Activated CD8-positive, alpha-beta T cell treated with anti-CD3 and anti-CD28 coated beads for 36 hours (primary cell): ENCODE measurements at regions not wholly inside any gene's neighbourhood (a gene's known extent, or its start where the extent isn't known, plus 50 kb on each side); places are given as distances from the start of the nearest gene placed in this dataset.

Experiments used
- ATAC-seq: fragments of 200-7000 bp; cut with Tn5 transposase; one replicate; pipeline ENCODE4 v1.10.0; 2021; ENCODE audit warnings: mild to moderate bottlenecking, moderate library complexity
- CTCF ChIA-PET: fragments of 350-600 bp; sonication (Branson Sonifier 250); formaldehyde crosslinking; loops from one replicate; lab custom pipeline; 2021; ENCODE audit warnings: antibody characterized with exemption; lab: Charles Lee
- POLR2A ChIA-PET: fragments of 350-600 bp; sonication (Branson Sonifier 250); formaldehyde crosslinking; loops from one replicate; lab custom pipeline; 2021; ENCODE audit warnings: antibody characterized with exemption; lab: Charles Lee
- DNase-seq: peaks from one replicate; pipeline ENCODE4 v3.0.0-alpha.2; 2020
- H3K27ac Mint-ChIP-seq: one replicate; pipeline ENCODE4 v1.8.0; 2021; ENCODE audit warnings: mild to moderate bottlenecking, mixed read lengths
- H3K27me3 Mint-ChIP-seq: one replicate; pipeline ENCODE4 v1.8.0; 2021; ENCODE audit warnings: mixed read lengths
- H3K36me3 Mint-ChIP-seq: one replicate; pipeline ENCODE4 v1.8.0; 2021; ENCODE audit warnings: low read depth, mixed read lengths
- H3K4me1 Mint-ChIP-seq: one replicate; pipeline ENCODE4 v1.8.0; 2021; ENCODE audit warnings: low read depth, mixed read lengths
- H3K4me3 Mint-ChIP-seq: one replicate; pipeline ENCODE4 v1.8.0; 2021; ENCODE audit warnings: mild to moderate bottlenecking, moderate library complexity, mixed read lengths
- H3K9me3 Mint-ChIP-seq: one replicate; pipeline ENCODE4 v1.8.0; 2021; ENCODE audit warnings: mixed read lengths
- CTCF ChIP-seq: fragments of 200-600 bp; IDR thresholded peaks from one replicate; pipeline ENCODE4 v1.8.0; 2022; ENCODE audit warnings: antibody characterized with exemption, mild to moderate bottlenecking
- intact Hi-C: fragments of 100-400 bp; cut with micrococcal nuclease; formaldehyde crosslinking; loops from one replicate; pipeline ENCODE4 v1.10.0; 2022

- no peak for TF ChIP-seq CTCF
- POLR2A ChIA-PET: no interaction called here
- DNase-seq (no peak), ATAC-seq (no peak)
- Mint-ChIP-seq H3K36me3 (no peaks in the 10 kb centered on the region), H3K27ac (no peak overlapping the region), H3K4me3 (peak overlapping the region; percentile 3), H3K4me1 (peaks cover 39% of the 10 kb centered on the region), H3K9me3 (no peaks in the 10 kb centered on the region), H3K27me3 (peaks cover 17% of the 10 kb centered on the region)
- CTCF ChIA-PET: interaction anchor here (1.0 to 2.7 kb wide), 3 partner anchors 91 to 152 kb away, joined by 3 to 14 read pairs (median 3); no protein-coding TSS in a partner anchor
- intact Hi-C loops: no loop called here
These were observed 74.7 kb upstream of the IFNE start for GRCh38 chr9:21556581-21557427.

- Mint-ChIP-seq H3K4me1 (peaks cover 34% of the 10 kb centered on the region), H3K36me3 (no peaks in the 10 kb centered on the region), H3K9me3 (no peaks in the 10 kb centered on the region), H3K27me3 (peaks cover 17% of the 10 kb centered on the region), H3K4me3 (peak overlapping the region; percentile 87), H3K27ac (no peak overlapping the region)
- no peak for ATAC-seq
- intact Hi-C loops: no loop called here
- ChIA-PET CTCF (interaction anchor here (1.0 to 2.7 kb wide), 2 partner anchors 92 to 152 kb away, joined by 3 to 14 read pairs; no protein-coding TSS in a partner anchor), POLR2A (no interaction called here)
- DNase-seq: no peak
- no peak for TF ChIP-seq CTCF
These were observed 75.3 kb upstream of the IFNE start for GRCh38 chr9:21557428-21557768.

- intact Hi-C loops: no loop called here
- Mint-ChIP-seq H3K9me3 (no peaks in the 10 kb centered on the region), H3K27ac (no peak overlapping the region), H3K4me1 (peaks cover 33% of the 10 kb centered on the region), H3K27me3 (peaks cover 16% of the 10 kb centered on the region), H3K36me3 (no peaks in the 10 kb centered on the region), H3K4me3 (peak overlapping the region; percentile 87)
- ChIA-PET CTCF (interaction anchor here (0.8 to 2.7 kb wide), 3 partner anchors 92 to 309 kb away, joined by 3 to 14 read pairs (median 3); no protein-coding TSS in a partner anchor), POLR2A (no interaction called here)
- ATAC-seq: no peak
- no peak for TF ChIP-seq CTCF
- DNase-seq: no peak
These were observed 76.0 kb upstream of the IFNE start for GRCh38 chr9:21558079-21558478.

GRCh38 chr9:21558615-21559401 lies 76.7 kb upstream of the IFNE start:
- no peak for TF ChIP-seq CTCF
- peaks cover 16% of the 10 kb centered on the region for H3K27me3 Mint-ChIP-seq
- peak overlapping the region; percentile 87 for H3K4me3 Mint-ChIP-seq
- H3K36me3 Mint-ChIP-seq: no peaks in the 10 kb centered on the region
- POLR2A ChIA-PET: interaction anchor here (1.1 to 1.3 kb wide), 3 partner anchors 14 to 19 kb away, joined by 3 to 4 read pairs (median 3); no protein-coding TSS in a partner anchor
- CTCF ChIA-PET: interaction anchor here (0.8 to 2.7 kb wide), 17 partner anchors 8 to 310 kb away, joined by 3 to 18 read pairs (median 3); no protein-coding TSS in a partner anchor
- ATAC-seq (no peak), DNase-seq (peak; percentile 27)
- intact Hi-C loops: no loop called here
- H3K27ac Mint-ChIP-seq: peak overlapping the region; percentile 91
- peaks cover 37% of the 10 kb centered on the region for H3K4me1 Mint-ChIP-seq
- H3K9me3 Mint-ChIP-seq: no peaks in the 10 kb centered on the region
